Limb (tissue), 2 donors: ENCODE measurements at regions not wholly inside any gene's neighbourhood (a gene's known extent, or its start where the extent isn't known, plus 50 kb on each side); places are given as distances from the start of the nearest gene placed in this dataset.
"Not testable (repeated sequence)": the region's sequence is repeated elsewhere in the genome, so short reads cannot be mapped to it uniquely, and the experiment has no call there.

Experiments
- DNase-seq, 2 donors: peaks; one replicate each; pipeline ENCODE4 v3.0.0-alpha.2; 2016; ENCODE audit errors: extremely low spot score in 2 of 2

DNA sequence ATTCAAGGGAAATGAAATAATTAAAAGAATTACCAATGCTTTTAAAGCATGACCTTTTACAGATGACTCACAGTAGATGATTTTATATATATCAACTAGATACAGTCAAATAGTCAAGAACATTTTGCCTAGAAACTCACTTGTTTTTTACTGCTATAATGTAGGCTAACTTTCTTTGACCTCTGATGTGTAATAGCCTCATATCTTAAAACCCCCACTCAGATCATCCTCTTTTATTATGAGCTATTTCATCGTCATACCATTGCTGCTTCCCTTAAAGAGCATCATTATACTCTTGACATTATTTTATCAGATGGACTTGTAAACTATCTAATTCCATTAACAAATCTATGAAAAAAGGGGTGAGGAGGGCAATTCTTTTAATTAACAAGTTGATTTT lies 355.9 kb upstream of the AGA start:
- DNase-seq: no peak

DNA sequence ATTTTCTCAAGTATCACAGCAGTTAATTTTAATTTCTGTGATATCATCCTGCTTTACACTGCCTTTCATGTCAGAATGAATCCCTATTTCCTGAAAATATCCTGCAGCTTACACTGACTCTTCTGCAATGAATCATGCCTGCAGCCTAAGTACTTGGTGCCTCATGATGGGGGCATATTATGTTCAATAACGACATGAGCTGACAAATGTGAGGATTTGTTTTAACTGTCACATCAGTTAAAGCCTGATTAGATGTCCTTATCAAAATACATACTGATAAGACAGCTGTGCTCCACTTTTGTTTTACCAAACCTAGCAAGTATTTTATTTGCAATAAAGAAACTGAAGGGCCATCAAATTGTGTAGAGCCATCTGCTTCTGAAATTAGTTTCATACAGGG lies 359.9 kb upstream of the AGA start:
- DNase-seq: no peak

DNA sequence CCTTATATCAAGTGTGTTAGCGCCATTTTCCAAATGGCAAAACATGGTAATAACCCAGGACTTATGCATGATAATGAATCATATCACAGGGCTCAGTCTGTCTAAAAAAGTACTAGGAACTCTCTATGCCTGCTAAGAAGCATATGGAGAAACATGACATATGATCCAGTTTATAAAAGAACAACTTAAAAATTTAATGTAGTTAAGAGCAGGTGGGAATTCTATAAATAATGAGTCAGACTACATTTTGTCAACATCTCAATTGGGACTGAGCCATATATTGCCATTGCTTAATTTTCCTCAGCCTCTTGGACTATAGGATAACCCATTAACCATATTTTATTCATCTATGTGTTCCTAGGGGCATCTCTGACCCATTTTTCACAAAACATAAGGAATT lies 360.4 kb upstream of the AGA start:
- no peak for DNase-seq

DNA sequence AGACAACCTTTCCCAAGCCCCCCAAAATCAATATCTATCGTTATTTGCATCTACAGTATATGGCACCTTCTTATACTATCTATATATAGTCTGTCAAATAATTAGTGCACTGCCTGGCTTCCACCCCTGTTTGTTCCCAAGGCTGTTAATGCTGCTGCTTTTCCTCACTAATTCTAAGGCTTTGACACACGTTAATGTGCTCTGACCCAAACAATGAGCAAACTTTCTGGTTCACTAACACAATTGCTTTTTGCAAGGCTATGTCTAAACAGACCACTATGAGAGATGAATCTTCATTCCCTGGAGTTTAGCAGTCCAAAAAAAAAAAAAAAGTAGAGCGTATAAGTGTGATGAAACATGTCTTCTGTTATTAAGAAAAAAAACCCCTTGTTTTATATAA lies 360.9 kb upstream of the AGA start:
- DNase-seq: no peak

DNA sequence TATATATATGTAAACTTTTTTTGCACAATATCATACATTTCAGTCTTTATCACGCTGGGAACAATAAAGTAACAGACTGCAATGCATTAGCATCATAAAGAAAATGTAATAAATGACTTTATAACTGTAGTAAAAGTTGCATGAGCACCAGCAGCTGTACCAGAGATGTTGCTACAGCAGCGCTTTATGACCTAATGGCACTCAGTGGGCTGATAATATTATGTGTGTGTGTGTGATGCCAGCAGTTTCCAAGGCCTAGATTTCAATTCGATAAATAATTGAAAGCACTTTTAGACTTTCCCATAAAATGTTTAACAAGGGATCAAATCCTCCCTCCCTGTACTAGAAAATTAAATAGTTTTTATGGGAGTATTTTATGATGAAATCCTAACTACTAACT lies 367.6 kb upstream of the AGA start:
- peak in 1 of 2 donors; percentile 6 for DNase-seq

DNA sequence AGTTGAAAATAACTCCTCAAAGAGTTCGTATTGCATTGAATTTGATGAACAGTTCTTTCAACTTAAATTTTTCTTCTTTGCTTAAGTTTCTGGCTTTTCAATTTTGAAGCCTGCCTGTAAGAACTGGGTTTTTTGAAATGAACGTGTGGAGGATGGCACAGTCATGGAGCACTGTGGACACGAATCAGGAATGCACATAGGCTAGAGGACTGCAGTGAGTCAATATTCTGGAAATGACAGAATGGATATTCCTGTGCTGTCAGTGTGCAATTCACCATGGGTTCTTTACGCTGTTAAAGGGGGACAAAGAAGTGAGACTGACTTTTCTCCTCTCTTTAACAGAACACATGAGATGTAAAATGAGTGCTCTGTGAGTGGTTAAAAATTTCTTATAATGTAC lies 368.0 kb upstream of the AGA start:
- no peak for DNase-seq

DNA sequence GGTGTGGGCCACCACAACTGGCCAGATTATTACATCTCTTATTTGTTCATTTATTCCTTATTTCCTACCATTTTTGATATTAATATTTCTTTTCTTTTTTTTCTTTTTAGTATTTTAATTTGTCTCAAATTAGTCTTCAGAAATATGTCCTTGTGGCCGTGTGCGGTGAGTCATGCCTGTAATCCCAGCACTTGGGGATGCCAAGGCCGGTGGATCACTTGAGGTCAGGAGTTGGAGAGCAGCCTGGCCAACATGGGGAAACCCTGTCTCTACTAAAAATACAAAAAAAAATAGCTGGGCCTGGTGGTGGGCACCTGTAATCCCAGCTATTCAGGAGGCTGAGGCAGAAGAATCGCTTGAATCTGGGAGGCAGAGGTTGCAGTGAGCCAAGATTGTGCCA lies 376.2 kb upstream of the AGA start:
- DNase-seq: not testable (repeated sequence)

DNA sequence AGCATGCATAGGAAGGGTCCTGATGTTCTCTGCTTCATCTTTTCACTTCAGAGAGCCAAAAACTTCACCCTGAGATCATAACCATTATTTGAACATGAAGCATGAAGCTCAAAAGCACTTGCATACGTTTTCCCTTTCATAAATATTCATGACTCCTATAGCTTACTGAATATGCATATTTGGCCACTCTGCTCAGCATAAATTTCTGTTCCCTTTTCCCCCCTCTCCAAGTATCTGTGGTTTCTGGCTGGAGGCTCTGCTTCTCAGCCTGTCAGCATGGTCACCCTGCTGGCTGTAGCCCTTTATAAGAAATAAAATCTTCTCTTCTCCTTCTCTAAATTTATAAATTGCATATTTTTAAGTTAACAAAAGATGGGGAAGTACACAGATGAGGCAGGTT lies 384.7 kb upstream of the AGA start:
- DNase-seq: no peak

DNA sequence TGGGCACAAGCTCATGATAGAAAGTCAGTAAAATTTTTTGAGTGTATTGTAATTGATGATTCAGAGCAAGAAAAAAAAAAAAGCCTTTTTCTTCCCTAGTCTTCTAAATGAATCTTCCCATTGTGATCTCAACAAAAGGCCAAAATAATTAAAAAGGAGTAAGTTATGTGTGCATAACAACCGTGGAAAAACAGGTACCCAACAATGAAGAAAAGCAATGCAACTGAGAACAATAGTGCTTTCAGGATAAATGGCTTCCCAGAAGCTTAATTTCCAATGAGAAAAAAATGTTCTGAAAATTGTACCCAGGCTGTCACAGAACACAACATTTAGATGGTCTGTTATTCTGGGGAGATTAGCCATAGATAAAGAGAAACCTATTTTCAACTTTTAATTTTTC lies 399.0 kb upstream of the AGA start:
- no peak for DNase-seq

DNA sequence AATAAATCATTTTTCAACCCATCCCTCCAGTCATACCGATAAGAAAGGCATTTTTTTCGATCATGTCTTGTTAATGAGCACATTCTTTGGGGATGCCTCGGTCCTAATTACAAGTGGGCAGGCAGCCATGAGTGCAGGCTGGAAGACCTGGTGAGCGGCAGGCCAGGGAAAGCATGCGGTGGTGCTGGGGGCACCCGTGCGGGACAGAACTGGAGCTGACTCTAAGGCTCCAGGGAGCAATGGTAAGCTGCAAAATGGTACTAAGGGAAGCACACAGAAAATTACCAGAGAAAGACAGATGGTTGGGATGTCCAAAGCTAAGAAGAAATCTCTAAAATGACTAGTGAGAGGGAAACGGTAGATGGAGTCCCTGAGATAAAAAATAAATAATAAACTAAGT lies 411.0 kb upstream of the AGA start:
- DNase-seq: no peak

DNA sequence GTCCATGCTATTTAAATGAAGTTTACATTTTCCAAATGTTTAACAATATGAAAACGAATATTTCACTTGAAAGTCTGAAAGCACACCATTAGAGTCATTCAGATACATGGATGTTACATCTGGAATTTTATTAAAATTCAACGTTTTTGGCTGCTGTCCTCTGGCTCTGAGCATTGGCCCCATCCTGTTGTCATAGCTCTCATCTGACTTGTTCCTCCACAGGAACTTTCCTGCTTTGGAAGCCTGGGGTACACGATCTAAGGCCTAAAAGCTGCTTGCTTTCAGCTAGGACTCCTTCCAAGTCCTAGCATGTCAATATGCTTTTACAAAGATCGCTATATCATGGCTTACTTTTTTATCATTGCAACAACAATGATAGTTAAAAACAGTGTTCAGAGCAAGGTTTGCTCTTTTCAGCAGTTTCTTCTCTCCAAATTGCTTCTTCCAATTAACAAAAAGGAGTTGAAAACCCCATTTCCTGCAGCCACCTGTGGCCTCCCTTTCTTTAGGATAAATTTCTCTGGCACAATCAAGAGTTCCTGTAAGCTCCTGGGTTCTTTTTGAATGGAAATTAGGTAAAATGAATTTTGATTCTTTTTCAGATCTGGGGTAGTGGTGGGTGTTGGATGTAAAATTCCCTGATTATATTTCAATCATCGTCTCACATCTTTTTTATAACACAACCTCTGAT lies 413.4 kb upstream of the AGA start:
- peak in 1 of 2 donors; percentile 3 for DNase-seq

DNA sequence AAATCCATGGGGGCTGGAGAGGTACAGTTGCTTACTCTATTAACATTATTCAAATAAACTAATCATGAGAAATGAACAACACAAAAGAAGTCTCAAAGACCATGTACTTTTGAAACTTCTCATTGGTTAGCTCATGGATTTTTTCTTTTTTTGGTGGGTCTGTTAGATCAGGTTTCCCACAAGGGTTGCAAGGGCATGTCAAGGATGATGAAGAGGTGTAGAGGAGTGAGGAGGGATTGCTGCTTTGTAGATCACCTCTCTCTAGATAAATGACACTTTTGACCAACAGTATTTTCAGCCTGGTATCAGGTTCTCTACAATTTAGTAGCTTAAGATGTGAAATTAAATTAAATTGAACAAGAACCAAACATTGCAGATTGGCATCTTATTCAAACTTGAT lies 417.9 kb upstream of the AGA start:
- DNase-seq: no peak

DNA sequence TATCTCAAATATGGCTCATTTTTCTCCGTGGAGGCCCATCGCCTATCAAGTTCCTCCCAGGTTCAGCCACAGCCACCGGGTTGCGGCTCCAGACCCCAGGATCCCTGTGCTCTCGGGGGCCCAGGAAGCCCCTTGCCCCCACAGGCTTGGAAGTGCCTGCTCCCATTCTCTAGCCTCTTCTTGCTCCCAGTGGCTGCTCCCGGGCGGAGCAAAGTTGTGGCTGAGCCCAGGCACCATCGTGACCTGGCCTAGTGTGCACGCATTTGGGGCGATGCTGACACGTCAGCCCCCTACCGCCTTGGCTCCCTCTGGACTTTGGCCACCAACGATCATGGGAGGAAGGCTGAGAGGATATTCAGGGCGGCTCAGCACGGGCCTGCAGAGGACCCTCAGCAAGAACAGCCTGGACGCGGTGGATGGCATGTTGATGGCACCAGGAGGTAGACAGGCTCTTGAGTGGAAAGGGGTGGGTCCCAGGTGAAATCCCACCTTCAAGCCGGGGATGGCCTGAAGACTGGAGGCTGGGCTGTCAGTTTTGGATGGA lies 419.4 kb upstream of the AGA start:
- no peak for DNase-seq

DNA sequence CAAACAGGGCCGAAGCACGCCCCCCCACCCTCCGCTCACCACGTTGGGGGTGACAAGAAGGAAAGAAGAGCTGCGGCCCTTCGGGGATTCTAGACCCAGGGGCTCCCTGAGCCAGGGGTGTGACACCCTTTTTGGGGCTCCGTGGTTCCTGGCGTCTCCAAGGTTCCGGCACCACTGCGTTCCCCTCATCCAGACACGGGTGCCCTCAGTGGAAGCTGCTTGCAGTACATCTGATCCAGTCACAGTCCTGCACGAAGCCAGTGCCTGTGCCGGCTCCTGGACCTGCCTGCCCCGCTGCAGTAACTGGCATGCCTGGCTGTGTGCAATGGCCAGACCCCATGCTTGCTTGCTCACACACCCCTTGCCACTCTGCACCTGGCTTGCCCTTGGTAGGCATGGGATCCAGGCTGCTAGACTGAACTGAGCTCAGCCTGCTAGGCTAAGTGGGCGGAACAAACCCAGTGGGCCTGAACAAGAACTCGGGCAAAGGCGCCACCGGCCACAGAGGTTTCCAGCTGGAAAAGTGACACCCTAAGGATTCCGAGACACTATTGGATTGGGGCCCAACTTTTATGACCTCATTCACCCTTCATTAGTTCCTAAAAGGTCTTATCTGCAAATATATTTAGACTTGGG lies 420.4 kb upstream of the AGA start:
- no peak for DNase-seq

DNA sequence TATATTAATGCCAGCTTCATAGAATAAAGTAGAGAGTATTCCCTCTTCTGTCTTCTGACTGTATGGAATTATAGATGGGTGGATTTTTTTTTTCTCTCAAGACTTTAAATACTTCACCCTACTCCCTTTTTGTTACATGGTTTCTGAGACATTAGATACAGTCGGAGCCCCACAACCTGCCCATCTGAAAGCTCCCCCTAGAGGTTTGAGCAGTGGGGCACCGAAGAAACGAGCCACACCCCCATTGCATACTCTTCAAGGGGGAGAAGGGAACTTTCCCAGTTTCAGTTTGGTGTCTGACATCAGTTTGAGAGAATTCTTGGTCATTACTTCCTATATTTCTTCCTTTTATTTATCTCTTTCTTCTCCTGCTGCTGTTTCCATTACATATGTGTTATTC lies 437.6 kb upstream of the AGA start:
- DNase-seq: no peak

DNA sequence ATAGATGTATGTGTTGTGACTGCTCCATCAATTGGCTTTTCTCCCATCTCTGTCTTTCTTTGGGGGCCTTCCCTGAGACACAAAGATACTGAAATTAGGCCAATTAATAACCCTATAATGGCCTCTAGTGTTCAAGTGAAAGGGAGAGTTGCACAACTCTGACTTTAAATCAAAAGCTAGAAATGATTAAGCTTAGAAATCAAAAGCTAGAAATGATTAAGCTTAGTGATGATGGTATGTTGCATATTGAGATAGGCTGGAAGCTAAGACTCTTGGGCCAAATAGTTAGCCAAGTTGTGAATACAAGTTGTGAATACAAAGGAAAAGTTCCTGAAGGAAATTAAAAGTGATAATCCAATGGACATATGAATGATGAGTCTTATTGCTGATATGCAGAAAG lies 452.9 kb upstream of the AGA start:
- DNase-seq: no peak

DNA sequence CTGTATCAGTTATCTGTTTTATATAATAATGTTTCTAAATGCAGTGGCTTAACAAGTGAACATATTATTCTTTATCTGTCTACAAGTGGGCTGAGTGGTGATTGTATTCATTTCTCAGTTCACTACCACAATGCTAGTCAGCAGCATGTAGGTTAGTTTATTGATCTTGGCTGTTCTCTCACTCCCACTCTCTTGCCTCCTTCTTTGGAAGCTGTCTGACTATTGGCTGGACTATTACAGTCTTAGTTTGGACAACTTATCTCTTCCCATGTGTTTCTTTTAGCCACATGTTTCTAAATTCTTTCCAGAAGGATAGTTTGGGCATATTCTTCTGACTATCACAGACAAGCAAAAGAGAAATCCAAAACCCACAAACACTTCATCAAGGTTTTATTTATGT lies 459.5 kb upstream of the AGA start:
- no peak for DNase-seq

DNA sequence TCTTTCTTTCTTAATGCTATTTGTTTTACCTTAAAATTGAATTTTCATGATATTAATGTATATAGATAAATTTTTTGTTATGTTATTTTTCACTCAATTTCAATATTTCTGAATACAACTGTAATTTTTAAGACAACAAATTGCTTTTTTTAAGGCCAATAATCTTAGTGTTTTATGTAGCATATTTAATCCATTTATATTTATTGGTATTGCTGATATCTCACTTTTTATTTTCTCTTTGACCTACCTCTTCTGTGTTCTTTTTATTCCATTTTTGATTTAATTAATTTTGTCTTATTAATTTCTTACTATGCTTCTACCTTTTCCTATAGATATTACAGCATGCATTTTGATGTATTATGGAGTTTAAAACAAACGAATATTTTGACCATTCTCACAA lies 460.1 kb upstream of the AGA start:
- DNase-seq: no peak

DNA sequence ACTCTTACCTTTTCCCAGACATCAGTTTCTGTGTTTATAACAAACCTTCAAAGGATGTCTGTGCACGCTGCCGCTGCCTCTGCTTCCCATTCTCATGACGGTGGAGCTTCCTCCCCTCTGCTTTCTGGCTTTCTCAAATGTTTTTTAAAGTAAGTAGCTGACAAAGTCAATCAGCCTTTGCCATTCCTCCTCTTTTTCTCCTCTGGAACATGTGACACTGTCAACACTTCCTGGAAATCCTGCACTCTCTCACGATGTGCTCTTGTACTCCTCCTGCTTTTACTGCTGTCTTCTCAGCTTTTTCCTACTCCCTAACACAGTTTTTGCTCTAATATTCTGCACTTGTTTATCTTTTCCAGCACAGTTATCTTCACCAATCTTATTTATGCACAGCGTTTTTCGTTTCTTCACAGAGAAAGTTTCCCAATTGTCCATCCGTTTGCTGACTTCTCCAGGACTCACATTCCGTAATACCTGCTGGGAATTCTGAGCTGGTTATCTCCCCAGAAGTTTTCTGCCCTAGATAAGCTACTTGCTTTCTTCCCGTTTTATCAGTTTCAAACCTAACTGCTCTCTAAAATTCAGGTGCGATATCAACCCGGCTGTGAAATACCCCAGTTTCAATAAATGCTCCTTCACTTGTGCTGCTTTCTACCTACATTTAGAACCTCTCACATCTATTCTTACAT lies 465.6 kb upstream of the AGA start:
- no peak for DNase-seq

DNA sequence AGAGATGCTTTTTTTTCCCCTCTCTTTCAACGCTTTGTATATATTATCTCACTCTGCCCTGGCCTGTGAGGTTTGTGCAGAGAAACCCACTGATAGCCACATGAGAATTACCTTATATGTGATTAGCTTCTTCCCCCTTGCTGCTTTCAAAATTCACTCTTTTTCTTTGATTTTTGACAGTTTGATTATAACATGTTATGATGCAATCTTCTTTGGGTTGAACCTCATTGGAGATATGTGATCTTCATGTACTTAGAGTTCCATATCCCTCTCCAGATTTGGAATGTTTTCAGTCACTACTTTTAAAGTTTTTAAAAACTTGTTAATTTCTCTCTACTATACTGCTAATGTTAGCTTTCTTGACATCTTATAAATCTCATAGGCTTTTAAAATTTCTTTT lies 479.5 kb upstream of the AGA start:
- DNase-seq: no peak

DNA sequence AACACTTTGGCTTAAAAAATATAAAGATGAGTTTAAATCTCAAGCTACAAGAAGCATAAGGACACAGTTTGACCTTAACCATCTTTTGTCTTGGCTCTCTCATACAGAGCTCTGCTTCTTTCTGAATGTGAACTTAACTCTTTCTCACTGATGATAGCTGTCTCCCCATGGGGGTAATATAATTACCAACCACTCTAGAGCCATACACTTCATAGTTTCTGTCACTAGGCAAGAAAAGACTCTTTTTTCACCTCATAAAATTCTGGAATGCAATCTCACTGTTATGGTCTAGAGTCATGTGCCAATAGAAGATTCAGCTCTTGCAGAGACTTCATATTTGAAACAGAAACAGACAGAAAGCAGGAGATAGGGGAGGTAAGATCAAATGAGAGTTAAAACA lies 481.7 kb upstream of the AGA start:
- no peak for DNase-seq

DNA sequence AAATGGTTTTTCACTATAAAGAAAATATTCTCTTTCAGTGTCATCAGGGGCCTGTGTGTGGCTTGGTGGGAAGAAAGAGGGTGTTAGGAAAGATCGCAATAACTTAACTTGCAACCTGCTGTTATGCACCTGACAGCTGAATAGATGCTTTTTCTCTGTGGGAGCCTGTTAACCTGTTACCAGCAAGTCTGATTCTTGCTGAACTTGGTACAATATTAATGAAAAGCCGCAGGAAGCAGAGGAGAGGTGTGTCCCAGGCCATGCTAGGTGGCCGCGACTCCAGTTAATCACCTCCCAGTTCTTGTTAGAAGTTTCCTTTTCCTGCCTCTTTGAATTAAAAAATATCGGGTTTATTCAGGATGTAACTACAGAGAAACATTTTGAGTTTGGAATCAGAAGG lies 494.8 kb upstream of the AGA start:
- DNase-seq: no peak

DNA sequence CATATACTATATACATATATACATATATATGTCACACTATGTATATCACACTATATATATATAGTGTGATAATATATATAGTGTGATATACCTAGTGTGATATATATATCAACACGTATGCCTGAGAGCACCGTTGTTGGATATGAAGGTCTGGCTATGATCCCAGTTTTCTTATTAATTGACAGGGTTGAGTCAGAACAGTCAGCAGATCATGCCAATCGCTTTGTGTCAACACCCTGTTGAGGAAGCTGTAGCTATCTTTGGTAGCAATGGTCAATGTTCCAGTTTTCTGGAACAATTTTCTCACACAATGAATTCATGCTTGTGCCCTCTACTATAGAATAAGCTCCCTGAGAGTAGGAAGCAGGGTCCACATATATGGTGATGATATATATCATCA lies 496.0 kb upstream of the AGA start:
- DNase-seq: no peak
